Thyroid gland (tissue), 4 donors: ENCODE measurements at regions not wholly inside any gene's neighbourhood (a gene's known extent, or its start where the extent isn't known, plus 50 kb on each side); places are given as distances from the start of the nearest gene placed in this dataset.
A peak's percentile ranks its signal among the peaks of the same experiment; 100 is the strongest.

Experiments
- DNase-seq, 2 donors: peaks; one replicate each; pipeline ENCODE4 v3.0.0-alpha.2; 2019
- H3K27ac ChIP-seq, 3 donors: fragments of 200-600 bp; sonication (generic); 1 replicate in 2 of 3; 2 replicates in 1 of 3; pipeline ENCODE4 v1.5.1; 2016 to 2019; ENCODE audit warnings: mild to moderate bottlenecking in 1 of 3, moderate library complexity in 1 of 3
- H3K27me3 ChIP-seq: fragments of 200-600 bp; sonication (generic); one replicate; pipeline ENCODE4 v1.5.1; 2019
- H3K36me3 ChIP-seq, 2 donors: fragments of 200-600 bp; sonication (generic); one replicate each; pipeline ENCODE4 v1.5.1; 2016 to 2019
- H3K4me1 ChIP-seq, 2 donors: fragments of 200-600 bp; sonication (generic); one replicate each; pipeline ENCODE4 v1.5.1; 2017 to 2019
- H3K4me3 ChIP-seq, 3 donors: fragments of 200-600 bp; sonication (generic); replicated peaks in 1 of 3; 1 replicate in 2 of 3; 2 replicates in 1 of 3; pipeline ENCODE4 v1.5.1; 2016; ENCODE audit warnings: mild to moderate bottlenecking in 1 of 3
- H3K9me3 ChIP-seq: fragments of 200-600 bp; sonication (generic); one replicate; pipeline ENCODE4 v1.5.1; 2017
- POLR2A ChIP-seq, 2 donors: fragments of 450-650 bp; IDR thresholded peaks; one replicate each; pipeline ENCODE4 v1.6.1; 2017; ENCODE audit warnings: antibody characterized with exemption in 2 of 2, mild to moderate bottlenecking in 2 of 2, moderate library complexity in 1 of 2
- WGBS, 2 donors: methylation state at CpG; one replicate each; pipeline ENCODE4 v1.1.5; 2017; 5-methylcytosine and 5-hydroxymethylcytosine counted together
- intact Hi-C: fragments of 100-400 bp; cut with DNase I; formaldehyde crosslinking; loops from one replicate; pipeline ENCODE4 v1.15.1; 2023
- TF ChIP-seq, protein P1 (sequence below), 6 experiments: fragments of 200-600 bp in 3 of 6; fragments of 450-650 bp in 3 of 6; sonication (generic) in 3 of 6; IDR thresholded peaks; one replicate each; pipeline ENCODE4 v1.5.1; 2016 to 2019; ENCODE audit warnings: antibody characterized with exemption in 6 of 6, mild to moderate bottlenecking in 2 of 6, inconsistent platforms in 1 of 6, moderate library complexity in 1 of 6

DNA sequence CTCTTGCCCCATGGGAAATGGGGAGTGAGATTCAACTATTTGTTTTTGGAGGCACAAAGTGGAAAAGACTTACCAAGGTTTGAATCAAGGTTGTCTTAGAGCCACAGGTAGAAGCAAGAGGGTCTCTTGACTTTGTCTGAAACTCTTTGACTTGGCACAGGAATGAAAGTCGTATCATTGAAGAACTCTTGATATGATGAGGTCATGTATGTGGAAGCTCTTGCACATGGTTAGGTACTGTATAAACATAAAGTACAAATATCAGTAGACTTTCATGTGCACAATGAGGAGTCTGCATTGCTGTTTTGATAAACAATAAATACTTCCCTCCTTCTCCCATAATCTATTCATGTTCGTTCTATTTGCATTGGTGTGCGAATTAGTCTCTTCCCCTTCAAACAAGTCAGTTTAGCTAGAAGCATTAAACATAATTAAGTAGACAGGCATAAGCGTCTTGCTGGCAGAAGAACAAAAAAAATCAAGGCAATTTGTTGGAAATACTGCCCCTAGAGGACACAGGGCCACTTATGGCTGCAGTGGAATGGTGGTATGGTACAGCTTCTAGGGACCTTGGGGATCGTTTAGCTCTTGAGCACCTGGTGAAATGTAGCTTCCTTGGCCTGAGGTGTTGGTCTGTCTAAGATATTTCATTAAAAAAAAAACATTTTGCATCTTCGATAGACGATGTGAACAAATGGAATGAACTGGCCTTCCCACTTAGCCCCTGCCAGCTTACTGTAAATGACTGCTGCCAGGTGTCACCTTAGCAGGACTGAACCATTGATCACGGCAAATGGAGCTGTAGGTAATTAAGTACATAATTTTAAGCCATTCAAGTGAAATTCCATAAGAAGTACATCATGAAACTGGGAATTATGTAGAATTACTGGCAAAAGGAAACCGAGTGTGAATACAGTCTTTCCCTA lies 218.0 kb upstream of the GALNT2 start:
- Histone ChIP-seq H3K36me3 (no peaks in the 10 kb centered on the region), H3K4me3 (no peak overlapping the region), H3K4me1 (peaks cover 7 to 13% of the 10 kb centered on the region in 2 donors), H3K9me3 (no peaks in the 10 kb centered on the region), H3K27me3 (no peaks in the 10 kb centered on the region), H3K27ac (no peak overlapping the region)
- intact Hi-C loops, result no loop called here
- no peak for DNase-seq
- WGBS, 2 donors, result 56 to 62% methylated on average over 9 of the region's 9 CpGs
- TF ChIP-seq, protein P1, sequence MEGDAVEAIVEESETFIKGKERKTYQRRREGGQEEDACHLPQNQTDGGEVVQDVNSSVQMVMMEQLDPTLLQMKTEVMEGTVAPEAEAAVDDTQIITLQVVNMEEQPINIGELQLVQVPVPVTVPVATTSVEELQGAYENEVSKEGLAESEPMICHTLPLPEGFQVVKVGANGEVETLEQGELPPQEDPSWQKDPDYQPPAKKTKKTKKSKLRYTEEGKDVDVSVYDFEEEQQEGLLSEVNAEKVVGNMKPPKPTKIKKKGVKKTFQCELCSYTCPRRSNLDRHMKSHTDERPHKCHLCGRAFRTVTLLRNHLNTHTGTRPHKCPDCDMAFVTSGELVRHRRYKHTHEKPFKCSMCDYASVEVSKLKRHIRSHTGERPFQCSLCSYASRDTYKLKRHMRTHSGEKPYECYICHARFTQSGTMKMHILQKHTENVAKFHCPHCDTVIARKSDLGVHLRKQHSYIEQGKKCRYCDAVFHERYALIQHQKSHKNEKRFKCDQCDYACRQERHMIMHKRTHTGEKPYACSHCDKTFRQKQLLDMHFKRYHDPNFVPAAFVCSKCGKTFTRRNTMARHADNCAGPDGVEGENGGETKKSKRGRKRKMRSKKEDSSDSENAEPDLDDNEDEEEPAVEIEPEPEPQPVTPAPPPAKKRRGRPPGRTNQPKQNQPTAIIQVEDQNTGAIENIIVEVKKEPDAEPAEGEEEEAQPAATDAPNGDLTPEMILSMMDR (IDR thresholded peaks at IDR 0.05), result peak in 3 of 6 experiments; percentile 40 to 50 (median 48)
- TF ChIP-seq POLR2A (IDR thresholded peaks at IDR 0.05), result no peak

DNA sequence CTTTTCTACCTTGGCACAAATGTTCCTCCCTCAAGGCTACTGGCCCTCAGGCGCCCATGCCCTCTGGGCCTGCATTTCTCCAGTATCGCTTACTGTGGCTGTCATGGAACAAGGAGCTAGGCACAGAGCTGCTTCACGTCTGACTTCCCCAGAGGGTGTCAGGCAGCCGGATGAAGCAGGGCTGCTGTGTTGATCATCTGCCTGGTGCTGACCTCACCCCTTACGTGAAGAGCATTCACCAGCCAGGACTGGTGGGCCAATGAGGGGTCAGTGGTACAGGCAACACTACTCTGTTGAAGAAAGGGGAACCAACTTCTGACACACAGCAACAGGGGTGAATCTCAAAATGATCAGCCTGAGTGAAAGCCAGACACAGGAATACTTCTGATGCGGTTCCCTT lies 215.5 kb upstream of the GALNT2 start:
- no peak for DNase-seq
- Histone ChIP-seq H3K4me1 (no peaks in the 10 kb centered on the region), H3K27me3 (no peaks in the 10 kb centered on the region), H3K4me3 (no peak overlapping the region), H3K9me3 (no peaks in the 10 kb centered on the region), H3K36me3 (no peaks in the 10 kb centered on the region), H3K27ac (no peak overlapping the region)
- TF ChIP-seq, protein P1 (IDR thresholded peaks at IDR 0.05), result no peak
- no peak for TF ChIP-seq POLR2A (IDR thresholded peaks at IDR 0.05)
- intact Hi-C loops, result no loop called here
- WGBS, 2 donors, result 81 to 91% methylated on average over 6 of the region's 6 CpGs

DNA sequence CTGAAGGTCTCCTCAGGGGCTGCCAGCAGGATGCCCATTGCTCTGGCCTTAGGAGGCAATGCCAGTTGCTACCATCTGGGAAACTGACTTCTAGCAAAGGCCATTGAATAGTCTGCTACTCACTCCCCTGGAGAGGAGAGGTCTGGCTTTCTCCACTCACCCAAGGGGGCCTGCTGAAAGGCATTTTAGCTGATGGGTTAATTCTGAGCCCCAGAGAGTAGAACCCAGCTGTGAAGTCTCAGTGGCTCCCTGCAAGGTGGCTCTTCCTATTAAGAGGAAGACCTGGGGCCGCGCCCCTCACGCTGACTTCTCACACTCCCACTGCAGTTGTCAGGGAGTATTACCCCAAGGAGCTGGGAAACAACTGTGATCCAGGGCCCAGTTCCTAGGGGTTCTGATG lies 213.3 kb upstream of the GALNT2 start:
- Histone ChIP-seq H3K36me3 (no peaks in the 10 kb centered on the region), H3K9me3 (no peaks in the 10 kb centered on the region), H3K4me3 (no peak overlapping the region), H3K27ac (no peak overlapping the region), H3K4me1 (no peaks in the 10 kb centered on the region), H3K27me3 (no peaks in the 10 kb centered on the region)
- TF ChIP-seq, protein P1 (IDR thresholded peaks at IDR 0.05), result no peak
- no peak for DNase-seq
- intact Hi-C loops, result no loop called here
- WGBS, 2 donors, result 60 to 100% methylated on average over 1 to 2 of the region's 3 CpGs

DNA sequence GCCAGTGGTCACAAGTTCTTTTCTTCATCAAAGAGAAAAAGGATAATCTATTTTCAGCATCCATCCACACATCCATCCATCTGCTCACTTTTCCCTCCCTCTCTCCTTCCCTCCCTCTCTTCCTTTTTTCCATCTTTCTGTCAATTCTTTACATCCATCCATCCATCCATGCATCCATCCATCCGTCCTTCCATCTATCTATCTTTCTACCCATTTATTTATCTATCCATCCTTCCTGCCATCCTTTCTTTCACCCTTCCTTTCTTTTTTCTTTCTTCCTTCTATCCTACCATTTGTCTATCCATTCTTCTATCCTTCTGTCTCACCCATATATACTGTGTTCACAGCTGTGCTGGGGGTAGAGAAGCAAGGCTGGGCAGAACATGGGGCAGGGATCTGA lies 212.4 kb upstream of the GALNT2 start:
- DNase-seq, result no peak
- 91% methylated on average over 1 of the region's 1 CpG for WGBS, 2 donors
- Histone ChIP-seq H3K27ac (no peak overlapping the region), H3K27me3 (no peaks in the 10 kb centered on the region), H3K36me3 (no peaks in the 10 kb centered on the region), H3K4me1 (no peaks in the 10 kb centered on the region), H3K9me3 (no peaks in the 10 kb centered on the region), H3K4me3 (no peak overlapping the region)
- TF ChIP-seq, protein P1 (IDR thresholded peaks at IDR 0.05), result no peak
- TF ChIP-seq POLR2A (IDR thresholded peaks at IDR 0.05), result no peak
- intact Hi-C loops, result no loop called here

DNA sequence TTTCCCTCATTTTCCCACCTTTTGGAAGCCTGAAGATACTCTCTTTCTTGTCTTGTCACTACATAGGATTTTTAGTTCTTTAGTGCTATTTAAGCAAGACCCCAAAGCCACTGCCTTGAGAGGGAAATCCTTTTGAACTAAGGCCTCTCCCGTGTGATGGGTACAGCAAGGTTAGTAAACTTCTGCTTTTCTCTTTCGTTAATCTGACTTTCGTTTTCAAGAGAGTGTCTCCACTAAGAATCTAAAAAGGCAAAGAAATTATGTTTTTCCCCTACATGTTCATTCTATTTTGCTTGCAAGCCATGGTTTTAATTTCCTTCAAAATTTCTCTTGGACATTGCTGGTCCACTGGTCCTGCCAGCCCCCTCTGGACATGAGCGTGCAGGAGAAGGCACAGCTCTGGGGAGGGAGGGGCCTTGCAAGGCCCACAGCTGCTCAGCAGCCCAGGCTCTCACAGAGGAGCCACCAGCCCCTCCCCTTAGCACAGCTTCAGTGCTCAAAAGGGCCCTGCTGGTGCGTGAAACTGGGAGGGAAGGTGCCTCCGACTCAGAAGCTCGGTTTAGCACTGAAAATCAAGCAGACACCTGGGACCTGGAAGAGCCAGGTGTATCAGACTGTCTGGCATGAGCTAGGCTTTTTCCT lies 210.9 kb upstream of the GALNT2 start:
- no peak overlapping the region for H3K27ac ChIP-seq
- peak; percentile 24 to 44 for DNase-seq
- WGBS, 2 donors, result 52 to 56% methylated on average over 5 to 7 of the region's 7 CpGs

More for the DNA sequence above, 210.9 kb upstream of the GALNT2 start:
- intact Hi-C loops, result no loop called here
- no peaks in the 10 kb centered on the region for H3K27me3 ChIP-seq
- H3K36me3 ChIP-seq, result no peaks in the 10 kb centered on the region
- no peaks in the 10 kb centered on the region for H3K4me1 ChIP-seq
- no peak overlapping the region for H3K4me3 ChIP-seq
- TF ChIP-seq, protein P1 (IDR thresholded peaks at IDR 0.05), result no peak
- no peak for TF ChIP-seq POLR2A (IDR thresholded peaks at IDR 0.05)
- no peaks in the 10 kb centered on the region for H3K9me3 ChIP-seq
